Keratinocyte (primary cell): ENCODE measurements at regions not wholly inside any gene's neighbourhood (a gene's known extent, or its start where the extent isn't known, plus 50 kb on each side); places are given as distances from the start of the nearest gene placed in this dataset.

Experiments
- DNase-seq: peaks from one replicate; pipeline ENCODE4 v3.0.0-alpha.2; 2011; ENCODE audit warnings: low read depth, missing footprints, low spot score
- FAIRE-seq: peaks from 2 replicates; lab custom pipeline; 2011; peaks lifted over from hg19 to GRCh38; lab: Jason Lieb, UNC
- H2AFZ ChIP-seq: 2 replicates; pipeline ENCODE4 v1.6.0; 2012; ENCODE audit warnings: low read length, control low read depth, inconsistent platforms; ENCODE audit not compliant: control insufficient read depth
- H3K27ac ChIP-seq: 2 replicates; pipeline ENCODE4 v1.5.1; 2011; ENCODE audit warnings: low read length; ENCODE audit not compliant: control insufficient read depth, insufficient read depth
- H3K27me3 ChIP-seq: 3 replicates; pipeline ENCODE4 v1.6.0; 2011; ENCODE audit warnings: low read length; ENCODE audit not compliant: control insufficient read depth, insufficient read depth; ENCODE audit errors: extremely low read depth
- H3K36me3 ChIP-seq, 2 experiments: 2 replicates in 1 of 2; 3 replicates in 1 of 2; pipeline ENCODE4 v1.5.1; 2011; ENCODE audit warnings: low read length in 2 of 2, mild to moderate bottlenecking in 1 of 2; ENCODE audit not compliant: control insufficient read depth in 2 of 2, insufficient read depth in 2 of 2; ENCODE audit errors: extremely low read depth in 1 of 2
- H3K4me1 ChIP-seq: 3 replicates; pipeline ENCODE4 v1.5.1; 2011; ENCODE audit warnings: low read length; ENCODE audit not compliant: control insufficient read depth, insufficient read depth; ENCODE audit errors: extremely low read depth
- H3K4me2 ChIP-seq: 3 replicates; pipeline ENCODE4 v1.6.0; 2011; ENCODE audit warnings: low read depth, low read length; ENCODE audit not compliant: control insufficient read depth, insufficient read depth; ENCODE audit errors: extremely low read depth
- H3K4me3 ChIP-seq, 3 experiments: fragments of 200-600 bp in 1 of 3; sonication (generic) in 1 of 3; 2 replicates in 2 of 3; 3 replicates in 1 of 3; pipeline ENCODE4 v1.5.1; 2011 to 2016; ENCODE audit warnings: low read length in 3 of 3, mild to moderate bottlenecking in 3 of 3, control low read depth in 2 of 3, inconsistent platforms in 1 of 3, low read depth in 1 of 3, mixed read lengths in 1 of 3, mixed run types in 1 of 3, moderate library complexity in 1 of 3; ENCODE audit not compliant: control insufficient read depth in 2 of 3, insufficient read depth in 2 of 3; ENCODE audit errors: extremely low read depth in 1 of 3
- H3K79me2 ChIP-seq: 2 replicates; pipeline ENCODE4 v1.6.0; 2012; ENCODE audit warnings: low read length; ENCODE audit not compliant: control insufficient read depth, insufficient read depth
- H3K9ac ChIP-seq: 3 replicates; pipeline ENCODE4 v1.6.0; 2011; ENCODE audit warnings: low read length; ENCODE audit not compliant: control insufficient read depth, insufficient read depth; ENCODE audit errors: extremely low read depth
- H3K9me1 ChIP-seq: 3 replicates; pipeline ENCODE4 v1.6.0; 2011; ENCODE audit warnings: low read length; ENCODE audit not compliant: control insufficient read depth, insufficient read depth; ENCODE audit errors: extremely low read depth
- H3K9me3 ChIP-seq: 2 replicates; pipeline ENCODE4 v1.5.1; 2012; ENCODE audit warnings: low read depth, low read length; ENCODE audit not compliant: control insufficient read depth
- H4K20me1 ChIP-seq: 3 replicates; pipeline ENCODE4 v1.6.0; 2011; ENCODE audit warnings: low read length; ENCODE audit not compliant: control insufficient read depth, insufficient read depth; ENCODE audit errors: extremely low read depth
- EZH2 ChIP-seq: IDR thresholded peaks from one replicate; pipeline ENCODE4 v1.6.1; 2012; ENCODE audit warnings: inconsistent platforms, mild to moderate bottlenecking, low read length, moderate library complexity
- dilution Hi-C: fragments of 300-500 bp; cut with MboI; formaldehyde crosslinking; loops from one replicate; pipeline ENCODE4 v1.7.0; 2020; ENCODE audit warnings: low sequenced_read_pairs; ENCODE audit not compliant: extremely low pct_ligation_motif_present
- TF ChIP-seq, protein P1 (sequence below), 3 experiments: IDR thresholded peaks in 1 of 3; conservative IDR thresholded peaks in 1 of 3; optimal IDR thresholded peaks in 1 of 3; 2 replicates in 2 of 3; 3 replicates in 1 of 3; pipeline versions ENCODE3 to v1.5.1; 2011; ENCODE audit warnings: low read length in 3 of 3, mild to moderate bottlenecking in 3 of 3, moderate library complexity in 2 of 3, control low read depth in 1 of 3, inconsistent platforms in 1 of 3; ENCODE audit not compliant: insufficient read depth in 2 of 3; ENCODE audit errors: extremely low read depth in 1 of 3

DNA sequence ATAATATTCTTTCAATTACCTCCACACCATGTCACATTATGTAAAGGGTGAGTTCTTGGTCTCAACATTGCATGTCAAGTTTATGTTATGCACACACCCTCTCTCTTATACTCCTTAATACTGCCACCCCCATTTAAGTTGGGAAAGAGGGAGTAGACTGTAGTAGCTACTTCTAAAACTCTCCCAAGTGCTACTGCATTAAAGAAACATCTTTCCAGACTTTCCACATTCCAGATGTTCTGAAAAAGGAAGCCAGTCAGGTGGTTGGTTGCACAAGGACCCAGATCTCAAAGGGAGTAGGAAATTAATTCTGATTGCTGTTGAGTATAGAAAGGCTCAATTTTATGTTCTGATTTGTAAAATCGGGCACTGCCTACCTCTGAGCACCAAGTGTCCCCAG lies 419.5 kb downstream of the CD83 start:
- TF ChIP-seq, protein P1, sequence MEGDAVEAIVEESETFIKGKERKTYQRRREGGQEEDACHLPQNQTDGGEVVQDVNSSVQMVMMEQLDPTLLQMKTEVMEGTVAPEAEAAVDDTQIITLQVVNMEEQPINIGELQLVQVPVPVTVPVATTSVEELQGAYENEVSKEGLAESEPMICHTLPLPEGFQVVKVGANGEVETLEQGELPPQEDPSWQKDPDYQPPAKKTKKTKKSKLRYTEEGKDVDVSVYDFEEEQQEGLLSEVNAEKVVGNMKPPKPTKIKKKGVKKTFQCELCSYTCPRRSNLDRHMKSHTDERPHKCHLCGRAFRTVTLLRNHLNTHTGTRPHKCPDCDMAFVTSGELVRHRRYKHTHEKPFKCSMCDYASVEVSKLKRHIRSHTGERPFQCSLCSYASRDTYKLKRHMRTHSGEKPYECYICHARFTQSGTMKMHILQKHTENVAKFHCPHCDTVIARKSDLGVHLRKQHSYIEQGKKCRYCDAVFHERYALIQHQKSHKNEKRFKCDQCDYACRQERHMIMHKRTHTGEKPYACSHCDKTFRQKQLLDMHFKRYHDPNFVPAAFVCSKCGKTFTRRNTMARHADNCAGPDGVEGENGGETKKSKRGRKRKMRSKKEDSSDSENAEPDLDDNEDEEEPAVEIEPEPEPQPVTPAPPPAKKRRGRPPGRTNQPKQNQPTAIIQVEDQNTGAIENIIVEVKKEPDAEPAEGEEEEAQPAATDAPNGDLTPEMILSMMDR (optimal IDR thresholded peaks at IDR 0.05 in 1 of 3, IDR thresholded peaks at IDR 0.05 in 1 of 3, conservative IDR thresholded peaks at IDR 0.05 in 1 of 3; ENCODE audit: extremely low read depth in 1 of 3, insufficient read depth in 2 of 3, low read length in 3 of 3) = no peak
- TF ChIP-seq EZH2 = no peak
- H3K4me3 ChIP-seq = no peak overlapping the region
- H3K27ac ChIP-seq = no peak overlapping the region
- no peak for DNase-seq
- H3K27me3 ChIP-seq = no peaks in the 10 kb centered on the region
- no peaks in the 10 kb centered on the region for H3K9me1 ChIP-seq
- dilution Hi-C loops = no loop called here
- H3K9ac ChIP-seq = no peak overlapping the region
- H3K79me2 ChIP-seq = no peaks in the 10 kb centered on the region
- H2AFZ ChIP-seq = no peak overlapping the region
- H3K9me3 ChIP-seq = no peaks in the 10 kb centered on the region
- H3K4me2 ChIP-seq = no peak overlapping the region
- no peaks in the 10 kb centered on the region for H4K20me1 ChIP-seq
- H3K36me3 ChIP-seq = no peaks in the 10 kb centered on the region
- FAIRE-seq = no peak
- H3K4me1 ChIP-seq = no peaks in the 10 kb centered on the region

DNA sequence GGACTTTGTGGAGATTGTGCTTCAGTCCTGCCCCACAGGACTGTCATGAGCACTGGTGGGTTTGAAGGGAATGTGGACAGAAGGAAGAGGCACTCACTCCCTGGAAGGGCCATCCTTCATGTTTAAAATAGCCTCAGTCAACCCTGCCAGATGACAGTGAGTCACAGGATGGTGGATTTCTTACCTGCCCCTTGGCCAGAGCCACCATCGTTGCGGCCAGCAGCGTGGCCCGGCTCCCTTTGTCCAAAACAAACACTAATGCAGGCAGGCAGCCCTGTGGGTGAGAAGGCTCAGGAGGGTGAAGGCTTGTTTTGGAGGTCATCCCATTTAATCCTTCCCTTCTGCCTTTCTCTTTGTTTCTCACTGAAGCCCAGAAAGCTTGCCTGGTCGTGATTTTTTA lies 422.7 kb downstream of the CD83 start:
- Histone ChIP-seq H3K4me3 (no peak overlapping the region), H2AFZ (no peak overlapping the region), H3K27ac (no peak overlapping the region), H4K20me1 (no peaks in the 10 kb centered on the region), H3K79me2 (no peaks in the 10 kb centered on the region), H3K27me3 (no peaks in the 10 kb centered on the region), H3K9ac (no peak overlapping the region), H3K9me3 (no peaks in the 10 kb centered on the region), H3K4me1 (no peaks in the 10 kb centered on the region), H3K36me3 (no peaks in the 10 kb centered on the region), H3K9me1 (no peaks in the 10 kb centered on the region), H3K4me2 (no peak overlapping the region)
- DNase-seq (no peak), FAIRE-seq (no peak)
- dilution Hi-C loops = no loop called here
- TF ChIP-seq EZH2 = no peak

DNA sequence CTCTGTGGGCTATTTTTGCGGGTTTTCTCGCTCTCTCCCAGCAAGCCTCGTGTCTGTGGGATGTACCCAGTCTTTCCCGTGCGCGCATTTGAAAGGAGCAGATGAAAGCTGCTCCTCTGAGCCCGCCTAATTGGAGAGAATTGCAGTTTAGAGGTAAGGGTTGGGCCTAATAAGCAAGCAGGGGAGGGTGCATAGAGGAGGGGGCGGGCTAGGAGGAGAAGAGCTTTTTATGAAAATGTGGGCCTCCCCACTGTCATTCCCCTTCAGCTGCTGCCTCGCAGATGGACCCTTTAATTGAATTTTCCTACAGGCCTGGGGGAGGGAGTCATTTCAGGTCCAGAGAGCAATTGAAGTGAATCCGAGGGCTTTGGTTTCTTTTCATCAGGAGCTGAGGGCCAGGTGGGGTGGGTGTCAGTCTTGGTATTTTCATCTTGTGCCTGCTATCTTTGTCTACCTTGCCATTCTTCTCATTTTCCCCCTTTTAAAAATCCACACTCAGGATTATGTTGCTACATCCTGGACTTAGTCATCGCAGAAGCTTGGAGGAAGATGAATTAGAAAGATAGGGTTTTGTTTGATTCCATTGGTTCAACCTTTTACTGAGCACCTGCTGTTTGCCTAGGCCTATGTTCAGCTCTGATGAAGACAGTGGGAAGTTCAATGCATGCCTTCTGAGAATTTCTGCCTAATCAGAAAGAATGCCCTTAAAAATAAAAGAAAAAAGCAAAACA lies 423.4 kb downstream of the CD83 start:
- H3K9ac ChIP-seq = no peak overlapping the region
- H3K27me3 ChIP-seq = no peaks in the 10 kb centered on the region
- dilution Hi-C loops = no loop called here

More for the DNA sequence above, 423.4 kb downstream of the CD83 start:
- FAIRE-seq (no peak), DNase-seq (no peak)
- no peaks in the 10 kb centered on the region for H3K36me3 ChIP-seq
- no peak overlapping the region for H3K4me3 ChIP-seq
- no peak overlapping the region for H2AFZ ChIP-seq
- H4K20me1 ChIP-seq = no peaks in the 10 kb centered on the region
- TF ChIP-seq, protein P1 (optimal IDR thresholded peaks at IDR 0.05 in 1 of 3, IDR thresholded peaks at IDR 0.05 in 1 of 3, conservative IDR thresholded peaks at IDR 0.05 in 1 of 3; ENCODE audit: extremely low read depth in 1 of 3, insufficient read depth in 2 of 3, low read length in 3 of 3) = no peak
- TF ChIP-seq EZH2 = no peak
- no peak overlapping the region for H3K4me2 ChIP-seq
- no peaks in the 10 kb centered on the region for H3K79me2 ChIP-seq
- no peak overlapping the region for H3K27ac ChIP-seq
- no peaks in the 10 kb centered on the region for H3K9me3 ChIP-seq
- H3K4me1 ChIP-seq = no peaks in the 10 kb centered on the region
- no peaks in the 10 kb centered on the region for H3K9me1 ChIP-seq
